Endothelial cell of umbilical vein (primary cell): ENCODE measurements at regions not wholly inside any gene's neighbourhood (a gene's known extent, or its start where the extent isn't known, plus 50 kb on each side); places are given as distances from the start of the nearest gene placed in this dataset.

Experiments
- EZH2 ChIP-seq: IDR thresholded peaks from 2 replicates; pipeline ENCODE4 v1.6.1; 2012; ENCODE audit warnings: borderline replicate concordance, low read depth, mild to moderate bottlenecking, moderate library complexity, low read length, inconsistent platforms; ENCODE audit not compliant: severe bottlenecking
- FOS ChIP-seq: IDR thresholded peaks from 2 replicates; pipeline ENCODE4 v1.6.1; 2011; ENCODE audit warnings: mild to moderate bottlenecking, low read length, moderate library complexity, borderline replicate concordance; ENCODE audit not compliant: insufficient read depth
- GATA2 ChIP-seq: IDR thresholded peaks from 2 replicates; pipeline ENCODE4 v1.7.0; 2011; ENCODE audit warnings: low read depth, mild to moderate bottlenecking, moderate library complexity, mixed read lengths, low read length; ENCODE audit not compliant: insufficient read length, insufficient read depth
- POLR2A ChIP-seq: IDR thresholded peaks from 2 replicates; pipeline ENCODE4 v1.6.1; 2012; ENCODE audit warnings: low read depth, mild to moderate bottlenecking, control low read depth, low read length
- POLR2AphosphoS5 ChIP-seq: IDR thresholded peaks from 2 replicates; pipeline ENCODE4 v1.6.1; 2012; ENCODE audit warnings: low read depth, mild to moderate bottlenecking, control low read depth, low read length, moderate library complexity; ENCODE audit not compliant: insufficient read depth
- TF ChIP-seq, protein P1 (sequence below), 2 donors: IDR thresholded peaks; 1 replicate in 1 of 2; 2 replicates in 1 of 2; pipeline ENCODE4 v1.5.1; 2011; ENCODE audit warnings: low read length in 2 of 2, mild to moderate bottlenecking in 2 of 2, moderate library complexity in 2 of 2, control low read depth in 1 of 2, inconsistent platforms in 1 of 2, low read depth in 1 of 2; ENCODE audit not compliant: insufficient read depth in 1 of 2; ENCODE audit errors: extremely low read depth in 1 of 2

DNA sequence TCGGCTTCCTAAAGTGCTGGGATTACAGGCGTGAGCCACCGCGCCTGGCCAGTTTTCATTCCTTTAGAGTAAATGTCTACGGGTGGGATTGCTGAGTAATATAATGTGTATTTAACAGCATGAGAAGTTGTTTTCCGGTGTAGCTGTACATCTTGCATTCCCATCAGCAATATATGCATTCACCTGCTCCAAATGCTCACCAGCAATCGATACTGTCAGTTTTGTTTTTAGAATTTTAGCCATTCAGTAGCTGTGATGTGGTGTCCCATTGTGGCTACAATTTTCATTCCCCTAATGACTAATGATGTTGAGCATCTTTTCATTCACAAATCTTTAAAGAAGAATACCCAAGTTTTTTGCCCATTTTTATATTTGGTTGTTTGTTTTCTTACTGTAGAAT lies 134.8 kb upstream of the RGMA start:
- TF ChIP-seq, protein P1, sequence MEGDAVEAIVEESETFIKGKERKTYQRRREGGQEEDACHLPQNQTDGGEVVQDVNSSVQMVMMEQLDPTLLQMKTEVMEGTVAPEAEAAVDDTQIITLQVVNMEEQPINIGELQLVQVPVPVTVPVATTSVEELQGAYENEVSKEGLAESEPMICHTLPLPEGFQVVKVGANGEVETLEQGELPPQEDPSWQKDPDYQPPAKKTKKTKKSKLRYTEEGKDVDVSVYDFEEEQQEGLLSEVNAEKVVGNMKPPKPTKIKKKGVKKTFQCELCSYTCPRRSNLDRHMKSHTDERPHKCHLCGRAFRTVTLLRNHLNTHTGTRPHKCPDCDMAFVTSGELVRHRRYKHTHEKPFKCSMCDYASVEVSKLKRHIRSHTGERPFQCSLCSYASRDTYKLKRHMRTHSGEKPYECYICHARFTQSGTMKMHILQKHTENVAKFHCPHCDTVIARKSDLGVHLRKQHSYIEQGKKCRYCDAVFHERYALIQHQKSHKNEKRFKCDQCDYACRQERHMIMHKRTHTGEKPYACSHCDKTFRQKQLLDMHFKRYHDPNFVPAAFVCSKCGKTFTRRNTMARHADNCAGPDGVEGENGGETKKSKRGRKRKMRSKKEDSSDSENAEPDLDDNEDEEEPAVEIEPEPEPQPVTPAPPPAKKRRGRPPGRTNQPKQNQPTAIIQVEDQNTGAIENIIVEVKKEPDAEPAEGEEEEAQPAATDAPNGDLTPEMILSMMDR (IDR thresholded peaks at IDR 0.05; ENCODE audit: extremely low read depth in 1 of 2, insufficient read depth in 1 of 2, low read depth in 1 of 2, low read length in 2 of 2) = no peak
- no peak for TF ChIP-seq POLR2AphosphoS5
- no peak for TF ChIP-seq EZH2
- no peak for TF ChIP-seq FOS
- no peak for TF ChIP-seq GATA2
- no peak for TF ChIP-seq POLR2A
